Kidney tubule cell (primary cell): ENCODE measurements at regions not wholly inside any gene's neighbourhood (a gene's known extent, or its start where the extent isn't known, plus 50 kb on each side); places are given as distances from the start of the nearest gene placed in this dataset.
"Not testable (repeated sequence)": the region's sequence is repeated elsewhere in the genome, so short reads cannot be mapped to it uniquely, and the experiment has no call there.

Source experiments
- DNase-seq: peaks from one replicate; pipeline ENCODE4 v3.0.0-alpha.2; 2018; ENCODE audit warnings: low spot score

- DNase-seq = no peak
Observed at GRCh38 chr14:87815121-87815520, 177.9 kb downstream of the GALC start.

GRCh38 chr14:87813686-87814085, 179.3 kb downstream of the GALC start:
- no peak for DNase-seq

DNA sequence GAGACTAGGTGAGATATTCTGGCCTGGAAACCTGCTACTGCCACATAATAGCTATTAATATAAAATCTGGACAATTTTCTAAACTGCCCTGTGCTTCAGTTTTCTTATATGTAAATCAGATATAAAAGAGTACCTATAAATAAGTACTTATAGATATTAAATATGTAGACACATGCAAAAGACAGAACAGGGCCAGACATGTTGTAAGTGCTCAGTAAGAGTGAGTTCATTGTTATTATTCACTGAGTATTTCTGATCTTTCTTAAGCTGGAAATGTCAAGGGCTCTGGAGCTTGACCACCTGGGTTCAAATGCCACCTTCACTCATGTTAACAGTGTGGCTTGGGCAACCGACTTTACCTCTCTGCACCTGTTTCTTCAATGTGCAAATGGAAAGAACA, 179.8 kb downstream of the GALC start:
- DNase-seq = no peak

DNA sequence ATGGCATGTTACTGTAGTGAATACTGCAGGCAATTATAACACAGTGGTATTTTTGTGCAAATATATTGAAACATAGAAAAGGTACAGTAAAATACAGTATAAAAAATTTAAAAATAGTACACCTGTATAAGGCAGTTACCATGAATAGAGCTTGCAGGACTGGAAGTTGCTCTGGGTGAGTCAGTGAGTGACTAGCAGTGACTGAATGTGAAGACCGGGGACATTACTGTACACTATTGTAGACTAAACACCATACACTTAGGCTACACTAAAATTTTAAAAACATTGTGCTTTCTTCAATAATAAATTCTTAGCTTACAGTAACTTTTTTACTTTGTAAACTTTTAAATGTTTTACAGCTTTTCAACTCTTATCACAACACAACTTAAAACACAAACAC, 181.7 kb downstream of the GALC start:
- DNase-seq = no peak

- DNase-seq = no peak
Observed at GRCh38 chr14:87810711-87811110, 182.3 kb downstream of the GALC start.

DNA sequence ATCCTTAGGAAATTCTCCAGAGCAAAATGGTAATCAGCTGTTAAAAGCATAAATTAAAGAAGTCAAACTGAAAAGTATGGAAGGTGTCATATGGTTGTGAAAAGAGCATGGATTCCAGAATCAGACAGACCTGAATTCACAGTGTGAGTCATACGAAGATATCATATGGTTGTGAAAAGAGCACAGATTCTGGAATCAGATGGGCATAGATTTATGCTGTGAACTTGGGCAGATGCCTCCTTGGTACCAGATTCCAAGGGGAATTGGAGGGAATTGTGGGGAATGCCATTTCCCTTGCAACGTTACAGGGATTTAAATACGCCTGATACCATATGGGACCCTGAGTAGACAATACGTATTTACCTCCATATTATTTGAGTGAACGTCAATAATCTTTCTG, 183.7 kb downstream of the GALC start:
- no peak for DNase-seq

DNA sequence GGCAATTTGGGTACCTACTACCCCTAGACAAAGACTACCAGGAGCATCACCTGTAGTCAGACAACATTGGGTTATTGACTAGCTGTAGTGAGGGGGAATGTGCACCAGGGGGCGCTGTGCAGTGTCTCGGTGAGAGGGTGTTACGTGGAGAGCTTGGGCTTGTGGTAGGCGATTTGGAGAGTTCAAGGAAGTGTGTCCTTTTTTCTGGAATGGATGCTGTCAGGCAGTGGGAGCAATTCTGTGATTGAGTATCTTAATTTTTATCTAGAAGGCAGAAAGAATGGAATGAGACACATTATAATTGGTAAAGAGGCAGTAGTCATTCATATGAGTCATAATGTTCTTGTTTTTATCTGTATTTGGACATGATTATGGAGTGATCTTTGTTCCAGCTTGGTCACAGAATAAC, 187.7 kb downstream of the GALC start:
- peak; percentile 65 for DNase-seq

DNA sequence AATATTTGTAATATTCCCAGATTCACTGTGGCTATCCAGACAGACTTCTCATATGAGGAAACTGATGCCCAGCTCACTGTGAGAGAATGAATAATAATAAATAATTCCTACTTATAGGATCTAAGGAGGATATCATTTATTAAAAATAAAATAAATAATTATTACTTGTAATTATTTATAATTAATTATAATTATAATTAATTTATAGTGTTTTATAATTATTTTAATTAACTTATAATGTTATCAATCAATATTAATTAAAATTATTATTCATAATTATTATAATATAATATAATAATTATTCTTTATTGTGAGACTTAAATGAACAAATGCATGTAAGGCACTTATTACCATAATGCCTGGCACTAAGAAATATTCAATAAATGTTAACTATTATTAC, 192.8 kb downstream of the GALC start:
- no peak for DNase-seq

- no peak for DNase-seq
Observed at GRCh38 chr14:87799400-87799799, 193.6 kb downstream of the GALC start.

- no peak for DNase-seq
Observed at GRCh38 chr14:87797001-87797400, 196.0 kb downstream of the GALC start.

DNA sequence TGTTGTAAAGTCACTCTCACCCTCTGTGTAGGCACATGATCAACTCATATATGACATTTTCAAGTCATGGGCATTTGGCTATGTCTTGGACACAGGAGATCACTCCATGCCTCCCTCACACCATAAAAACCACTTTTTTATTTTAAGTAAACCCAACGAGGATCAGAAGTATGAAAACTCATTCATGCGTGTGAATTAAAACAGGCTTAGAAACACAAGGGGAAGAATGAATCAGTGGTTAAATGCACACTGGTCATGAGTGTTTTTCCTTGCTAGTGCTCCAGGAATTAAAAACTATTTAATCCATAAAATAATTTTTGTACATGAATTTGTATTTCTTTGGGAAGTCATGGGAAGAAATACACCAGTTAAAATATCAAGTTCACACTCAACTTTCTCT, 198.4 kb downstream of the GALC start:
- DNase-seq = no peak

GRCh38 chr14:87785897-87786296, 207.1 kb downstream of the GALC start:
- DNase-seq = no peak

DNA sequence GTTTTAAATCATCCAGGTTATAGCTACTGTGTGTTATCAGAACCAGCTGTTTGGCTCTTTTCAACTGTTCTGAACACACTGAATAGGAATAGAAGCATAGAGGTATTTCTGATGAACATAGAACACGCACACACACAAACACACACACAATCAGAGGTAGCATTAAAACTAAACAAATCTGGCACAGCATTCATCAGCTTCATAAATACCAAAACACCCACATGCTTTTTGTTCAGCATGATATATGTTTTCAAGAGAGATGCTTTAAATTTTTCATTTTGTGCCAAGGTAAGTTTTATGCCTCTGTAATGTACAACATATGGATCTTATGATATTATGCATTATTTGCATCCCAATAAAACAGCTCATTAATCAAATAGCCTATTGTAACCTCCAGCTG, 208.6 kb downstream of the GALC start:
- no peak for DNase-seq

DNA sequence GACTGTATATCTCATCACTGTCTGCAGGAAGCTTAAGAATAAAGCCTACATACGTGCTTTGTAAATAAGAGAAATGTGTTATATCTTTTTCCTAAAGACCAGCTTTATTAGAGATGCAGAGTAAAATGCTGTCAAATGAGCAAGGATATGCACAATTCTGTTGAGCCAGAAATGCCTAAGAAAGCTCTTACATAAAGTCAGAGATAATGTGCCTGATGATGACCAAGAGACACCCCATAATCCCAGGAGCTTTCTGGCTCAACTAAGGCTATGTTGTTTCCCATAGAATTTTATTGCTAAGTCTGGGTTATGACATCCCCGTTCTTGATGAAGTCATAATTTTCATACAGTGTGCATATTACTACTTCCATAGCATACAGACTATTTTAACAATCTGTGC, 209.9 kb downstream of the GALC start:
- no peak for DNase-seq

DNA sequence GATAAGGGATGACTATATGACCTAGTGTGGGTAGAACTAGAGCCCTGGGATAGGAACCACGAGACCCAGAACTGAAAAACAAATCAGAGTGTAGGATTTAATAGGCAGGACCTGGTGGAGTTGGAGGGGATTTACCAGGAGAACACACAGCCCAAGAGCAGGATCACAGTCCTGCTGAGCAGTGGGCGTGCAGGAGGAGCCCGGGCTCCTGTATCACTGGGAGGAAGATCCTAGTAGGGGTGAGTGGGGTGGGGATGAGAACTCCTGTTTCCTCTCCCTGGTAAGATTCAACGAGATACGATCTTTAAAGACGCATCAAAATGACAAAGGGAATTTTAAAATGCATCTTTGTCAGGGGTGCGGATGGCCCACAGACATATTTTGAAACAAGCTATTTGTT, 220.1 kb downstream of the GALC start:
- DNase-seq = no peak

DNA sequence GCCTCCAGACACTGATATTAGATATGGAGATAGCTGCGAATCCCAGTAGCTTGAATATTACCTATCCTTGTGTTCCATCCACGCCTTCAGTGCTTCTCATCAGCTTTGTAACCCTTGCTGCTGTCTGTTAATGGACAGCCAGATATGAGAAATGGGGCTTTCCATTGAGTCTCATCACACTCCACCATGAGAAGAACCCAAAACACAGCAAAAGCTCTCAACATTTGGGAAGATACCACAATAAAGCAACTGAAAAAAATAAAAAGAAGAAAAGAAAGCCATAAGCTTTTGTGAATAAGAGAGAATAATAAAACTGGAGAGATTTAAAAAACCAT, 225.4 kb downstream of the GALC start:
- no peak for DNase-seq

GRCh38 chr14:87758876-87759275, 234.1 kb downstream of the GALC start:
- no peak for DNase-seq

- no peak for DNase-seq
Observed at GRCh38 chr14:87756661-87757060, 236.3 kb downstream of the GALC start.

- DNase-seq = no peak
Observed at GRCh38 chr14:87754520-87755223, 238.3 kb downstream of the GALC start.

GRCh38 chr14:87748558-87748957, 244.4 kb downstream of the GALC start:
- DNase-seq = no peak

DNA sequence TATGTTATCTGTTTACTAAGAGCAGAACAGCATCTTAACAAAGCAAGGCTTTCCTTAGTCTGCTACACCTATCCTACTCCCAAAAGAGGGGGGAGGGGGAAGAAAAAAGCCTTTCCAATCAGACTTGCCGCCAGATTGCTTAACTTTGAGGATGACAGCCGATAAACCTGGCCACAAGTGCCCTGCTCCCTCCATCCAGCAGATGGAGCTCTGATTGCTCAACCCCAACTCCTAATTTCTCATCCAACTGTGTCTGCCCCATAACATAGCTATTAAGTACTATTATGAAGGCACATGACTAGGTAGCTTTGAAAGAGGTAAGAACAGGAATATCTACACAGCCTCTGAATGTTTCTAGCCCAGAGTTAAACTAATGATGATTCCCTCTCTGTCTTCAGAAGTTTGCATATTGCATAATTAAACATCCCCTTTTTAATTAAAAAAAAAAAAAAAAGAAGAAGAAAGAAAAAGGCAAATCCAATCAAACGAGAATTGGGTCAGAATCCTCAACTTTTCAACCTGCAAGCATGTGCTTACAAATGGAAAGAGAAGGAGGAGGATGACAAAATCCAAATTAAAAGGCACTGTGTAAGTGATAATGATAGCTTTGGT, 247.4 kb downstream of the GALC start:
- DNase-seq = peak; percentile 43

GRCh38 chr14:87734577-87735360, 258.2 kb downstream of the GALC start:
- DNase-seq = not testable (repeated sequence)

DNA sequence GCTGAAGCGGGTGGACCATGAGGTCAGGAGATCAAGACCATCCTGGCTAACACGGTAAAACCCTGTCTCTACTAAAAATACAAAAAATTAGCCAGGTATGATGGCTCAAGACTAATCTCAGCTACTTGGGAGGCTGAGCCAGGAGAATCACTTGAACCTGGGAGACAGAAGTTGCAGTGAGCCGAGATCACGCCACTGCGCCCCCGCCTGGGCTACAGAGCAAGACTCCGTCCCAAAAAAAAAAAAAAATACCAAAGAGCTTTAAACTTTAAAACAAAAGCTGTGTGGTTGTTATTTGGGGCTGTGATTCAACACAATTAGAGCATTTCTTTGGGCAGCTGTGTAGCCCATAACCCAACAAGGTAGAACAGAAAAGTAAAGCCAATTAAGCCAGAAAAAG, 259.9 kb downstream of the GALC start:
- DNase-seq = not testable (repeated sequence)
